GM12874 (cell line): ENCODE measurements at regions not wholly inside any gene's neighbourhood (a gene's known extent, or its start where the extent isn't known, plus 50 kb on each side); places are given as distances from the start of the nearest gene placed in this dataset.

ENCODE experiments used
- TF ChIP-seq, protein P1 (sequence below): IDR thresholded peaks from 2 replicates; pipeline ENCODE4 v1.5.1; 2011; ENCODE audit warnings: low read depth, mild to moderate bottlenecking, control low read depth, low read length, moderate library complexity; ENCODE audit not compliant: insufficient read depth

DNA sequence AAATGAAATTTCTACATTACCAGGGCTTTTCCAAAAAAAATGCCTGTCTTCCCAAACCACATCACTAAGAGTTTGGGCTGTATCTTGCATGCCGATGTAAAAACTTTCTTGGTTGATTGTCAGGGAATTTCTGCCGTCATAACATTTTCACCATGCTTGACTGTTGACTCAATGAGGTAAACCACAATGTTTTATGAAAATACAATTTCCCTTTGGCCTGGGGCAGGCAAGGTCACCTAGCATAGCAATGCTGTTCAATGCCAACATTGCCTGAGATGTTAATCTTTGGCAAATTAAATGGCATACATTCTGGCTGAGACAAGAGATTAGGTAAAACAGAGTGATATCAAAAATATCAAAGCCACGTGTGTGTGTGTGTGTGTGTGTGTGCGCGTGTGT is 137.1 kb upstream of the TBL1X start:
- TF ChIP-seq, protein P1, sequence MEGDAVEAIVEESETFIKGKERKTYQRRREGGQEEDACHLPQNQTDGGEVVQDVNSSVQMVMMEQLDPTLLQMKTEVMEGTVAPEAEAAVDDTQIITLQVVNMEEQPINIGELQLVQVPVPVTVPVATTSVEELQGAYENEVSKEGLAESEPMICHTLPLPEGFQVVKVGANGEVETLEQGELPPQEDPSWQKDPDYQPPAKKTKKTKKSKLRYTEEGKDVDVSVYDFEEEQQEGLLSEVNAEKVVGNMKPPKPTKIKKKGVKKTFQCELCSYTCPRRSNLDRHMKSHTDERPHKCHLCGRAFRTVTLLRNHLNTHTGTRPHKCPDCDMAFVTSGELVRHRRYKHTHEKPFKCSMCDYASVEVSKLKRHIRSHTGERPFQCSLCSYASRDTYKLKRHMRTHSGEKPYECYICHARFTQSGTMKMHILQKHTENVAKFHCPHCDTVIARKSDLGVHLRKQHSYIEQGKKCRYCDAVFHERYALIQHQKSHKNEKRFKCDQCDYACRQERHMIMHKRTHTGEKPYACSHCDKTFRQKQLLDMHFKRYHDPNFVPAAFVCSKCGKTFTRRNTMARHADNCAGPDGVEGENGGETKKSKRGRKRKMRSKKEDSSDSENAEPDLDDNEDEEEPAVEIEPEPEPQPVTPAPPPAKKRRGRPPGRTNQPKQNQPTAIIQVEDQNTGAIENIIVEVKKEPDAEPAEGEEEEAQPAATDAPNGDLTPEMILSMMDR, result no peak

DNA sequence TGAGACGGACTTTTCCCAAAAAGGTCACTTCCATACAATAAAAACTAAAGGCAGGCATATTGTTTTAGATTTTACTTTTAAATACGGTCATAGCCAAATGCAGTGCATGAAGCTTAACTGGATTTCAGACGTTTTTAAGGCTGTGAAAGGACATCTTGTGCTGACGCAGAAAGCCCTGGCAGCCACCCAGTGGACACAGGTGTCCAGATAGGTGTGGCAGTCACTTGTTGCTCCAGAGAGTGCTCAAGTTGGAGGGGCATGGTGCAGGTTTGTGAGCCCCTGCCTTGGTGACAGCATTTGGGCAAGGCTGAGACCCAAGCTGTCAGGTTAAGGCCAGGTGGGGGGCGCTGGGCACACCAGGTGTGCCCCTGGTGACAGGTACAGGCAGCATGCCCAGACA is 135.8 kb upstream of the TBL1X start:
- TF ChIP-seq, protein P1, result no peak

DNA sequence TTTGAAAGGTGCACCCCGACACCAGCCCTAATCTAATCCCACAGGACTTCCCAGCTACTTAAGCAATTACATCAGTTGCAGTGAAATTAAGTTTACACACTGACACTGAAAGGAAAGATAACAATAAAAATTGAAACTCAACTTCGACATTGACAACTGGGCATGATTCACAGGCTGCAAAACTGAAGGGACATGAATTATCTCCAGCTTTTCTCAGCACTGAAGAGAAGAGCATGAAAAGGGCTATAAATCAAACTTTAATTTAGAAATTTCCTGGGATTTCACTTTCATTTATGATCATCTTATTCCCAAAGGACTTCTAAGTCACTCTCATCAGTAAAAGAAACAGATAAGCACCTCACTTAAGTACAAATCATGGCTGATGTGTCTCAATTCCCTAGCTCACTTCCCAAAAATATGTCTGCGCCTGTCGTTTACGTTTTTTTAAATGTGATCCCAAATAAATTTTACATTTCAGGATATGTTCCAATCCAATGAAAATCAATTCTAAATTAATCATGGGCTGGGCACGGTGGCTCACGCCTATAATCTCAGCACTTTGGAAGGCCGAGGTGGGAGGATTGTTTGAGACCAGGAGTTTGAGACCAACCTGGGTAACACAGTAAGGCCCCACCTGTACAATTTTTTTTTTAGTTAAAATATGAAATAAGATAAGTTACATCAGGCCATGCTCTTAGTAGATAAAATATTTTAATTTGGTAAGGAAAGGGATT is 134.4 kb upstream of the TBL1X start:
- TF ChIP-seq, protein P1, result no peak

DNA sequence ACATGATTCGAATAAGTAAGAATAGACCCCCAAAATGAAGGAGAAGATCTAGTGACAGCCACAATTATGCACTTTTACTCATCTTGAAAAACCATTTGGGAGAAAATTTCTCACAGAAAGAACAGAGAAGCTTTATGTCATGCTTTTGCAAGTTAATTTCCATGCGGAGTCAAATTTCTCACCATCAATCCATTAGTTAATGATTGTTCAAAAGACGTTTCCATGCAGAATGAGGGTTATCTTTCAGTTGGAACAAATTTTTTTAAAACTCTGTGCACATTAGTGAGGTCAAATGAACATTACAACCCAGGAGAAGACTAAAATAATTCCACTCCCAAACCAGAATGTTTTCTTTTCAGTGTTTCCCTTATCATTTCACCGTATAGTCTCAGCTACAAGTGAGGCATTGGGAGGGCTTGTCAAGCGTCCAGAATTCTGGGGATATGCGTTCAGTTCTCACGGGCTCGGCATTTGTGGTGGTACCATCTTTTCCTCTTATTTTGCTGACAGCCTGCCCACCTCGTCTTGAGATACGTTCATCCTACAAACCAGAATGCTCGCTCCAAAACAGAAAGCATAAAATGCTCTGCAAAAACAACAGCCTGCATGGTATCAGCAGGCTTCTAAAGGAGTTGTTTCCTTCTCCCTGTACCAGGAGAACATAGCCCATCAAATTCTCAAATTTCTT is 130.8 kb upstream of the TBL1X start:
- TF ChIP-seq, protein P1, result no peak

DNA sequence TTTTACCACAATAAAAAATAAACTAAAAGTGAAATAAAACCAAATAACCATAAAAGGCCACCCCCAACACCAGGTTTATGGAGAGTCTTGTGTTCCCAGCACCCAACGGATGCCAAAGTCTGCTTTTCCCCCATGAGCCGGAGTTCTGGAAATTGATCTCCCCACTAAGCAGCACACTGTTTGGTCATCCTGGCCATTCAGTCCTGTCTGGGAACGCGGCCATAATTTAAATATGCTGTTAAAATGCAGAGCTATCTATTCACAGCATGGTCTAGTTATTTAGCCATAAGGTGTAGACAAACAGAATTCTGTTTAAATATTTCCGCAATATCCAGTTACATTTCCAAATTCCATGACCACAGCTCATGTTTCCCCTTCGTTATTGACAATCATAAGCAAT is 129.6 kb upstream of the TBL1X start:
- TF ChIP-seq, protein P1, result no peak

DNA sequence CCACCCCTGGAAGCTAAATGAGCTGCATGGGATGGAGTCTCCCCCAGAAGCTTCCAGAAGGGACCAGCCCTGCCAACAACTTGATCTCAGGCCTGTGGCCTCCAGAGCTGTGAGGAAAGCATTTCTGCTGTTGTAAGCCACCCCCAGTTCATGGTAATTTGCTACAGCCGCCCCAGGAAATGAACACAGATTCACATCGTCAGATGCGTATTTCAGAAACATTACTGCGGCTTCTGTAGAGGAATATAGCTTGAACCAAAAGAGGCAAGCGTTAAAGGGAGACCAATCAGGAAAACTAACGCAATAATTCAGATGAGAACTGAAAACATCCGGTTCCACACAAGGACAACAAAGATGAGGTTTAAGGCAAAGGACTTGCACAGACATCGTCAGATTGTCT is 128.4 kb upstream of the TBL1X start:
- TF ChIP-seq, protein P1, result no peak

DNA sequence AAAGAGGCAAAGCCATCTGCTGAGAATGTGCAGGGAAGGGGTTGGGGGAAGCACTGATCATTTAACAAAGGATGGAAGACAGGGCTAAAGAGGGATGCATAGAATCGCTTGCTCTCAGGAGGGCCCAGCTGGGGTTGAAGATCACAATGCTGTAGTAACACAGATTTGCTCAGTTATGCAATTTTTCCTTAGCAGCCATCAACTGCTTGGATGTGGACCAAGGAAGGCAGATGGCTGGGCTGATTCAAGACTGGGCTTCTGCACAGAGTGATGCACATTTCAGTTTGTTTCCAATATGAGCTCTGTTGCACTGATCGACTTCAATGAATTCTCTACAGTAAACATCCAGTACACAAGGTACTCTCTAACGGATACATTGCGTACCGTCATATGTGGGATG is 127.8 kb upstream of the TBL1X start:
- TF ChIP-seq, protein P1, result no peak
